ENCODE measurements at regions not wholly inside any gene's neighbourhood (a gene's known extent, or its start where the extent isn't known, plus 50 kb on each side); places are given as distances from the start of the nearest gene placed in this dataset.
"Not testable (repeated sequence)": the region's sequence is repeated elsewhere in the genome, so short reads cannot be mapped to it uniquely, and the experiment has no call there.

DNA sequence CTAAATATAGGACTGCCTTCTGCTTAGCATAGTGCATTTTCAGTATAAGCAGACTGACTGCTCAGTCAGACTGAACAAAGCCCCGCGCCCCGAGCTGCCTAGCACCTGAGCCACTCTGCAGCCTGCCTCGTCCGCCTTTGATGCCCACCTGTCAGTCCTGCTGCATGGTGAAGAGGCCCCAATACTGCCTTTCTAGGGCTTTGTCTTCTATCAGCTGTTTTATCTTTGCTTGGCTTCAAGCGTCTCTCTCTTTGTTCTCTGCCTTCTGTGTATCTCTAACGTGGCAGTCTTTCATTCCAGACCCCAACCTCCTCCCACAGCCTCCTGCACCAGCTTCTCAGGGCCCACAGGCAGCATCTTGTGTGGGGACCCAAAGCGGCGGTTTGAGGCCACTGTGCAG, 1001.0 kb downstream of the VRK1 start:
- DNase-seq (ENCODE audit: low spot score) = no peak

GRCh38 chr14:97802430-97803373, 1005.5 kb downstream of the VRK1 start:
- DNase-seq (ENCODE audit: low spot score) = no peak

DNA sequence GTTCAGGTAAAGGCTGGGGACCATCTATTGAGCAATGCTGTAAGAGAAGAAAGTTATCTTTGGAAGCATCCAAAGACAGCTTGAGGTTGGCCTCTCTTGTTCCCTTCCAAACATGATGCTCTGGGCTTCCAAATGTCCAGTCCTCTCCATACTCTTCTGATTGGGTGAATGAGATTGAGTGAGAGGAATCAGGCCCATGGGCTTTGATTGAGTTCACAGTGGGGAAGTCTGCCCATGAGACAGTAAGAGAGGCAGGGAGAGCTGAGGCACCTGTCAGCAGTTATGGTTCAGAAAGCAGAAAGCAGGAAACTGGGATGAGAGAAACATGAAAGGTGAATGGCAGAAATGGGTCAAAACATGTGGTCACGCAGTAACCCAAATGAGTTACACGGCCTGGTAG, 1006.9 kb downstream of the VRK1 start:
- DNase-seq (ENCODE audit: low spot score) = no peak

- no peak for DNase-seq (ENCODE audit: low spot score)
These were observed 1009.7 kb downstream of the VRK1 start for GRCh38 chr14:97806891-97807290.

DNA sequence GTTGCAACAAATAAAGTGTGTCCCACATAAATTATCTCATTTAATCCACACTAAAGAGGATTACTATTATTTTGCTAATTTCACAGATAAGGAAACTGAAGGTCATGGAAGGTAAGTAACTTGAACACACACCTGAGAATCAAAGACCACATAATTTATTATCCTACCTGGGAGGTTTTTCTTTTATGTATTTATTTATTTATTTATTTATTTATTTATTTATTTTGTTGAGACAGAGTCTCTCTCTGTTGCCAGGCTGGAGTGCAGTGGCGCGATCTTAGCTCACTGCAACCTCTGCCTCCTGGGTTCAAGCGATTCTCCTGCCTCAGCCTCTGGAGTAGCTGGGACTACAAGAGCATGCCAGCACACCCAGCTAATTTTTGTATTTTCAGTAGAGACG, 1011.4 kb downstream of the VRK1 start:
- not testable (repeated sequence) for DNase-seq (ENCODE audit: low spot score)

DNA sequence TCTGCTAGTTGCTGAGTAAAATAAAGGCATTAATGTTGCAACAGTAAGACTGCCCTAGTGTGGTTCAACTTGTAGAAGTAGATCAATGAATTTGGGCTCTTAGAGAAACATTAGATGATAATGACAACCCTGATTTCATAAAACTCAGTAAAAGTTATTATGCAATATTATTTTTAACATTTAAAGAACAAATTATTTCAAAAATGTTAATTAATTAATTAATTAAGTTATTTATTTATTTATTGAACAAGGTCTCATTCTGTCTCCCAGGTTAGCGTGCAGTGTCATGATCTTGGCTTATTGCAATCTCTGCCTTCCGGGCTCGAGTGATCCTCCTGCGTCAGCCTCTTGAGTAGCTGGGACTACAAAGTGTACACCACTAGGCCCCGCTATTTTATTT, 1016.4 kb downstream of the VRK1 start:
- no peak for DNase-seq (ENCODE audit: low spot score)

DNA sequence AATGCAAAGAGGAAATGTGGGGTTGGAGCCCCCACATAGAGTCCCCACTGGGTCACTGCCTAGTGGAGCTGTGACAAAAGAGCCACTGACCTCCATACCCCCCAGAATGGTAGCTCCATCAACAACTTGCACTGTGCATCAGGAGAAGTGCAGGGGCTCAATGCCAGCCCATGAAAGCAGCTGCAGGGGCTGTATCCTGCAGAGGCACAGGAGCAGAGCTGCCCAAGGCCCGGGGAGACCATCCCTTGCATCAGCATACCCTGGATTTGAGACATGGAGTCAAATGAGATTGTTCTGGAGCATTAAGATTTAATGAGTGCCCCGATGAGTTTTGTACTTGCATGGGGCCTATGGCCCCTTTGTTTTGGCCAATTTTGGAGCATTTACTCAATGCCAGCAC, 1023.6 kb downstream of the VRK1 start:
- DNase-seq (ENCODE audit: low spot score) = no peak

- DNase-seq (ENCODE audit: low spot score) = no peak
These were observed 1027.0 kb downstream of the VRK1 start for GRCh38 chr14:97824218-97824617.

- DNase-seq (ENCODE audit: low spot score) = no peak
These were observed 1030.6 kb downstream of the VRK1 start for GRCh38 chr14:97827746-97828145.

DNA sequence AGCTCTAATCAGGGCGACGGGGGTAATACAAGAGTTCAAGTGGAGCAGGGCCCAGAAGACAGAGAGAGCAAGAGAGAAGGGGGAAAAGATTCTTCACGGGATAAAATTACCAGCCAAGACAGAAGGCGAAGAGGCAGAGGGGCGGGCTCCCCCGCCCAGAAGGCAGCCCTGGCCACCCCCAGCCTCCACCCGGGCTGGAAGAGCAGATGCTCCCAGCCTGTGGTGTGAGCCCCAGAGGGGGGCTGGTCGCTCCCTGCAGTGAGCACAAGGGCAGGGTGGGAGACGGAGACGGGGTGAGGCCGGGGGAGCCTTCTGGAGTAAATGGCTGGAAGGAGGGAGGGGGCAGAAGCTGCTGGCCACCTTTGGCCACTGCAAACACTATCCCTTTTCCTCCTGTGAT, 1035.6 kb downstream of the VRK1 start:
- DNase-seq (ENCODE audit: low spot score) = no peak

DNA sequence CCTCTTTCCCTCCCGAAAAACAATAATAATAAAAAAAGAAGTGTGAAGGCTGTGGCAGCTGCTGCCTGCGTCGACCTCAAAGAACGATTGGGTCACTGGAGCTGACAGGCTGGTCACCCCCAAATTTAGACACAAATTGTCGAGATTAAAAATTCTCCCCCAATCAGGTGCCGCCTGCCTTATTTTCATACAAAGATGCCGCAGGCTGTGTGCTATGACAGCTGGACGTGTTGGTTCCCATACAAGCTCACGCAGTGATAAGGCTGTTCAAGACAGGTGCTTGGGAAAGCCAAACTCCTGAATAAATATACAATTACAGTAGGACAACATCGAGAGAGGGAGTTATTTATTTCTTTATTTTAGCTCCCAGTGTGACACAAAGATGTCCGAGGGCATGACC, 1041.8 kb downstream of the VRK1 start:
- no peak for DNase-seq (ENCODE audit: low spot score)

DNA sequence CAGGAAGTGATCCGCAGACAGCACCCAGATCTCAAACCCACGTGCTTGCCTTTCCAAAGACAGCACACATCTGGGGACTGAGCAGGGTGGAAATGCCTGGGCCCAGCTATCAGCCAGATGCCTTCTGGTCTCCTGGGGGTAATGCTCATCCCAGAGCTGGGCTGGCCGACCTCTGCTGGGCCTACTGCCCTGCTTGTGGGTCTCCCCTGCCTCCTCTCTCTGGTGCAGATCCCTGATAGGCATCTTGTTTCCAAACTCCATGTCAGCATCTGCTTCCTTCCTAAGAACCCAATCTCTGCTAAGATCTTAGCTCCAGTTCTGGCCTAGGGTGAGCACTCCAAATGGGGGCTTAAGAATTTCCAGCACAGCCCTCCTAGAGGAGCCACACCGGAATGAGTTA, 1043.0 kb downstream of the VRK1 start:
- DNase-seq (ENCODE audit: low spot score) = no peak

- DNase-seq (ENCODE audit: low spot score) = no peak
These were observed 1044.6 kb downstream of the VRK1 start for GRCh38 chr14:97841762-97842161.

DNA sequence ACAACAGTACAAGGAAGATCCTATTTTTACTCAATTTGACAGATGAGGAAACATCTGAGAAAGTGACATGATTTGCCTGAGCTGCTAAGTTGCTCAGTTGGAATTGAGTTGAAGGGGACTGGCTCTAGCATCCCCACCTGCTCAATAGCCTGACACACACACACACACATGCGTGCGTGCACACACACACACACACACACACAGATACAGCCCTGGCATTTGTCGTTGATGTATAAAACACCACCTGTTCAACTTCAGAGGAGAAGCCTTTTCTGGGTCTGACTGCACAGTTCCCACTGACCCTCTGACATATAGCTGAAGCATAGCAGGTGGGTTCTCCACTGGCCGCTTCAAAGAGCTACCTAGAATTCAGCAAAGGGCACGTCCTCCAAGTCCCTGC, 1045.9 kb downstream of the VRK1 start:
- no peak for DNase-seq (ENCODE audit: low spot score)

DNA sequence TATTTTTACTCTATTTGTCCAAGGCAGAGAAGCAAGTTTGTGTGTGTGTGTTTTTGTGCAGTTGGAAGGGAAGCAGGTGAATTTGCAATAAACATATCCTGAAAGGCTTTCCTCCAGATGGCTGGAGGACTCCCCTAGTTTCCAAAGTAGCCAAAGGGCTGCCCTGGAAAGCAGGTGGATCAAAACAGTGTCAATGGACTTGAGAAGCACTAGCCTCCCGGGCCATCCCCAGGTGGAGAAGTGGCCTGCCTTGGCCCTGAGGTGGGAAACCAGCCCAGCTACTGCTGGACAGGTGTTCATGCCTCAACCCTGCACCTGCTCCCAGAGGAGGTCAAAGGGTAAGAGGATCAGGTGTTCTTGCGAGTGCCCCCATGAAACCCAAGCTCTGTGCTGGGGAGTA, 1046.9 kb downstream of the VRK1 start:
- no peak for DNase-seq (ENCODE audit: low spot score)

- DNase-seq (ENCODE audit: low spot score) = no peak
These were observed 1049.0 kb downstream of the VRK1 start for GRCh38 chr14:97846156-97846555.

DNA sequence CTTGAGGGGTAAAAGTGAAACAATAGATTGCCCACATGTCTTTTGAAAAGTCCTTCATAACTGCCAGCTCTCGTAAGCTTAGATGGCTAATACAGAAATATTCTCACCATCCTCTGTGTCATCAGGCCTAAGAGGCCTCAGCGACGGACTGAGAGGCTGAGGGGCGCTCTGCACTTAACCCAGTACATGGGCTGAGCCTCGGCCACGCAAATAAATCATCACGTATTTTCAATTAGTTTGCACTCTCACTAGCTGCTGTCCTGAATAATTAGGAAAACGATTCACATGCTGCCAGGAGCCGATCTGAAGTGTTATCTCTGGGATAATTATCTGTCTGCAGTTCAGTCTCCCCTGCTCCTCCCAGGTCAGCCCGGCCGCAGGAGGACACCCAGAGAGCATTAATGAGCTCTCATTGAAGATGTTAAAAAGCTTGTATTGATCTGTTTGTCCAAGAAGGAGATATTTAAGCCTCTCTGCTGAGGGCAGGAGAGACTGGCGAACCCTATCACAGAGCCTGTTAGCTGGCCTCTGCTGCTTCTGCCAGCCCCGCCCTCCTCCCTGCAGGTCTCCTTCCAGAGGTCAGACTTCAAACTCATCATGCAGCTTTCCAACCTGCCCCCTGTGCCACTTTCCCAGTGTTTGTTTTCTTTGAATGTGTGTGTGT, 1051.3 kb downstream of the VRK1 start:
- no peak for DNase-seq (ENCODE audit: low spot score)

GRCh38 chr14:97850466-97850865, 1053.3 kb downstream of the VRK1 start:
- no peak for DNase-seq (ENCODE audit: low spot score)

GRCh38 chr14:97850886-97851285, 1053.7 kb downstream of the VRK1 start:
- DNase-seq (ENCODE audit: low spot score) = no peak

- DNase-seq (ENCODE audit: low spot score) = peak; percentile 49
These were observed 1054.3 kb downstream of the VRK1 start for GRCh38 chr14:97851428-97851995.

DNA sequence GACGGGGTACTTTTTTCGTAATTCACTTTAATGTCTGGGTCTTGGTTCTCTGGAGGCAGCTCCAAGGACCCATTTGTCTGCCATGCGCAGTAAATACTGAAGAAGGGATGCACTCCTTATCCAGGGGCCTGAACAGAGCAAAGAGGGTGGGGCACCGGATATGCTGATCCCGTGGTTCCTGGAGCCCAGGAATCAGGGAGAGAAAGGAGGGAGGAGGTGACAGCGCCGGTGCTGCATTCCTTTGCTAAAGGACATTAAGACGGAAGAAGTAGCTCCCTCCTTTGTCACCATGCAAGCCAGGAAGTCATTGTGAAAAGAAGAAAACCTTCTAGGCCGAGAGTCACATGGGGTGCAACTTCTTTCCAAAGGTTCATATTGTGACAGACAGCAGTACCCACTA, 1057.7 kb downstream of the VRK1 start:
- no peak for DNase-seq (ENCODE audit: low spot score)

GRCh38 chr14:97866195-97866594, 1069.0 kb downstream of the VRK1 start:
- no peak for DNase-seq (ENCODE audit: low spot score)

DNA sequence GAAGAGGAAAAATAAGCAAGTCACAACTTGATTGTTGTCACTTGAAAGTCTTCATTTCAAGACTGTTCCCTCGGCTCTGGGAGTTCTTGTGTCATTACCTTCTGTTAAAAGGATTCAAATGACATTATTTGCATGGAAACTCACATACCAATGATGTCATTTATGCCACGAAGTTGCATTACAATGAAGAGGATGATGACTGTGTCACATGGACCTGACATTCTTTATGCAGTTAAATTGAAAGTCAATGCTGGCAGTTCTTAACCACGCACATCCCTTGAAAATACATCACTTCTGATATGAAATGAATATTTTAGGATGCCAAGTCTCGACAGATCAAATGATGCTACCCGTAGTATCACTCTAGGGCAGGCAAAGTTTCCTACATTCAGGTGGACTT, 1069.5 kb downstream of the VRK1 start:
- DNase-seq (ENCODE audit: low spot score) = peak; percentile 77
